ENCODE measurements at regions not wholly inside any gene's neighbourhood (a gene's known extent, or its start where the extent isn't known, plus 50 kb on each side); places are given as distances from the start of the nearest gene placed in this dataset.

GRCh38 chr10:65291286-65291685 lies 1634.5 kb upstream of the LRRTM3 start:
- Histone ChIP-seq H3K36me3 (no peaks in the 10 kb centered on the region), H3K27ac (no peak overlapping the region), H3K4me3 (no peak overlapping the region), H3K4me1 (no peaks in the 10 kb centered on the region), H3K27me3 (no peaks in the 10 kb centered on the region), H3K9me3 (no peaks in the 10 kb centered on the region)
- 52% methylated on average over 1 of the region's 1 CpG for WGBS
- TF ChIP-seq POLR2A (IDR thresholded peaks at IDR 0.05) (no peak), EP300 (IDR thresholded peaks at IDR 0.05) (no peak), CTCF (IDR thresholded peaks at IDR 0.05) (no peak), POLR2AphosphoS5 (IDR thresholded peaks at IDR 0.05) (no peak)
- no peak for DNase-seq (ENCODE audit: low spot score in 2 of 2)

GRCh38 chr10:65292551-65292950 lies 1633.3 kb upstream of the LRRTM3 start:
- no peaks in the 10 kb centered on the region for H3K27me3 ChIP-seq
- no peak overlapping the region for H3K4me3 ChIP-seq
- no peaks in the 10 kb centered on the region for H3K36me3 ChIP-seq
- 96% methylated on average over 3 of the region's 3 CpGs for WGBS
- no peaks in the 10 kb centered on the region for H3K4me1 ChIP-seq
- no peaks in the 10 kb centered on the region for H3K9me3 ChIP-seq
- no peak for DNase-seq (ENCODE audit: low spot score in 2 of 2)
- TF ChIP-seq POLR2A (IDR thresholded peaks at IDR 0.05) (no peak), POLR2AphosphoS5 (IDR thresholded peaks at IDR 0.05) (no peak), CTCF (IDR thresholded peaks at IDR 0.05) (no peak), EP300 (IDR thresholded peaks at IDR 0.05) (no peak)
- H3K27ac ChIP-seq = no peak overlapping the region

- no peak for DNase-seq (ENCODE audit: low spot score in 2 of 2)
- Histone ChIP-seq H3K9me3 (no peaks in the 10 kb centered on the region), H3K4me1 (no peaks in the 10 kb centered on the region), H3K36me3 (no peaks in the 10 kb centered on the region), H3K27ac (no peak overlapping the region), H3K27me3 (no peaks in the 10 kb centered on the region), H3K4me3 (no peak overlapping the region)
- TF ChIP-seq CTCF (IDR thresholded peaks at IDR 0.05) = no peak
- no peak for TF ChIP-seq EP300 (IDR thresholded peaks at IDR 0.05)
- TF ChIP-seq POLR2AphosphoS5 (IDR thresholded peaks at IDR 0.05) = no peak
- TF ChIP-seq POLR2A (IDR thresholded peaks at IDR 0.05) = no peak
- WGBS = 30% methylated on average over 1 of the region's 1 CpG
These were observed 1631.5 kb upstream of the LRRTM3 start for GRCh38 chr10:65294329-65294728.

GRCh38 chr10:65301181-65301580 lies 1624.7 kb upstream of the LRRTM3 start:
- no peaks in the 10 kb centered on the region for H3K4me1 ChIP-seq
- no peak for DNase-seq (ENCODE audit: low spot score in 2 of 2)
- H3K9me3 ChIP-seq = no peaks in the 10 kb centered on the region
- H3K36me3 ChIP-seq = no peaks in the 10 kb centered on the region
- H3K27me3 ChIP-seq = no peaks in the 10 kb centered on the region
- no peak overlapping the region for H3K4me3 ChIP-seq
- 89% methylated on average over 3 of the region's 3 CpGs for WGBS
- TF ChIP-seq CTCF (IDR thresholded peaks at IDR 0.05) = no peak
- no peak for TF ChIP-seq EP300 (IDR thresholded peaks at IDR 0.05)
- no peak for TF ChIP-seq POLR2AphosphoS5 (IDR thresholded peaks at IDR 0.05)
- TF ChIP-seq POLR2A (IDR thresholded peaks at IDR 0.05) = no peak
- H3K27ac ChIP-seq = no peak overlapping the region

- 76% methylated on average over 2 of the region's 2 CpGs for WGBS
- H3K4me1 ChIP-seq = no peaks in the 10 kb centered on the region
These were observed 1619.6 kb upstream of the LRRTM3 start for GRCh38 chr10:65306201-65306600.

More at GRCh38 chr10:65306201-65306600, 1619.6 kb upstream of the LRRTM3 start:
- no peaks in the 10 kb centered on the region for H3K36me3 ChIP-seq
- no peak overlapping the region for H3K27ac ChIP-seq
- H3K27me3 ChIP-seq = no peaks in the 10 kb centered on the region
- H3K9me3 ChIP-seq = no peaks in the 10 kb centered on the region
- no peak for DNase-seq (ENCODE audit: low spot score in 2 of 2)
- no peak for TF ChIP-seq POLR2A (IDR thresholded peaks at IDR 0.05)
- TF ChIP-seq CTCF (IDR thresholded peaks at IDR 0.05) = no peak
- no peak for TF ChIP-seq POLR2AphosphoS5 (IDR thresholded peaks at IDR 0.05)
- no peak for TF ChIP-seq EP300 (IDR thresholded peaks at IDR 0.05)
- no peak overlapping the region for H3K4me3 ChIP-seq
